GM18867 (cell line): ENCODE measurements at regions not wholly inside any gene's neighbourhood (a gene's known extent, or its start where the extent isn't known, plus 50 kb on each side); places are given as distances from the start of the nearest gene placed in this dataset.

Experiments used
- ATAC-seq: cut with Tn5 transposase; IDR thresholded peaks from one replicate; pipeline ENCODE4 v1.9.1; 2021; ENCODE audit warnings: mild to moderate bottlenecking, moderate library complexity; ENCODE audit not compliant: unreplicated experiment

GRCh38 chr5:30764704-30765103 lies 428.8 kb upstream of the CDH6 start:
- no peak for ATAC-seq

- ATAC-seq = no peak
Measured at GRCh38 chr5:30759731-30760130, 433.8 kb upstream of the CDH6 start.

DNA sequence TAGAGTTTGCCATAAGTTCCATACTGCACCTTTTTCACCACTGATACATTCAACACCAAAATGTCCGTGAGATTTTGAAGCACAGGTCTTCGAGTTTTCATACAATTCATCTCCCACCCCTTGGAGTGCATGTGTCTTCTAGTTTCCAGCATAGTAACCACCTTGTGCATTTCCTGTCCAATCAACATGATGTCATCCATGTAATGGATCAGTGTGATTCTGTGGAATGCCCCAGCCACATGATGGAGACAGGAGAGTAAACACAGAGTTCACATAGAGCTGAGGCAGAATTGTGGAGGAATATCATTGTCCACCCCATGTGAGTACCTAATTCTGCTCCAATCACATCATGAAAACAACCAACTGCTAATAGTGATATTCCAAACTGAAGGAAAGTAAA lies 441.5 kb upstream of the CDH6 start:
- ATAC-seq = no peak

GRCh38 chr5:30749971-30750370 lies 443.5 kb upstream of the CDH6 start:
- ATAC-seq = no peak

DNA sequence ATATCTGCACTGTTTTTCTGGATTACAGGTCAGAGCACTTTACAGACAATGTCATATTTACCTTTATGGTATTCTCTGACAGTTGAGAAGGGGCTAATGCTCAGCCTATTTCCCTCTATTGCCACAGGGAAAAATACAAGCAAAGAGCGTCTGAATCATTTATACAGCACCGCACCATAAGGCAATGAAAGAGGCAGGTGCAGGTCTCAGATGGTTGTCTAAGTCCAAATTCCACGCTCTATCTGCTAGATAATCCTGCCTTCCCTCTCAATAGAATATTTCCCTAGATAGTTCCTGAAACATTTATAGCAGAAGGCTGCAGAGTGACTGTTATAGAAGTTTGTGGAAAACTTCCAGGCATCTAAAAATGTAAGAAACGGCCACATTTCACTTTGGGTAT lies 446.1 kb upstream of the CDH6 start:
- ATAC-seq = no peak

GRCh38 chr5:30736669-30737068 lies 456.8 kb upstream of the CDH6 start:
- no peak for ATAC-seq

- ATAC-seq = no peak
Measured at GRCh38 chr5:30734118-30734517, 459.4 kb upstream of the CDH6 start.

DNA sequence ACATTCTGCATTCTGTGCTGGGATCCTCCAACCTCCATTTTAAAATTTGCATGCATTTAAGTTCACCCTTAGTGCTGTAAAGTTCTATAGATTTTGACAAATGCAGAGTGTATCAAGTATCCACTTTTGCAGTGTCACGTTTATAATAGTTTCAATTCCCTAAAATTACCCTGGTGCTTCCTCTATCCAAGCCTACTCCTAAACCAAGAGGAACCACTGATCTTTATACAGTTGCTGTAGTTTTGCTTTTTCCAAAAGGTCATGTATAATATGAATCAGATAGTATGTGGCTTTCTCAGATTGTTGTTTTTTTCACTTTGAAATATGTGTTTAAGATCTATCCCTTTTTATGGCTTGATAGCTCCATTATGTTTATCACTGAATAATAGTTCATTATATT lies 468.4 kb upstream of the CDH6 start:
- ATAC-seq = no peak

DNA sequence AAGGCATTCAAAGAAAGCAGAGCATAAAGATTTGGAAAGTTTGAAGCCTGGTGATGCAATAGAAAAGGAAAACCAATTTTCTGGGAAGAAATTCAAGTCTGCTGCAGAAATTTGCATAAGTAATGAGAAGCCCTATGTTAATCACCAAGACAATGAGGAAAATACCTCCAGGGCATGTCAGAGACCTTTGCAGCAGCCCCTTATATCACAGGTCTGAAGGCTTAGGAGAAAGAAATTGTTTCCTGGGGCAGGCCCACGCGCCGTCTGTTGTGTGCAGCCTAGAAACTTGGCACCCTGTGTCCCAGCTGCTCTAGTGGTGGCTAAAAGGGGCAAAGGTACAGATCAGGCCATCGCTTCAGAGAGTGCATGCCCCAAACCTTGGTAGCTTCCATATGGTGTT lies 495.3 kb upstream of the CDH6 start:
- ATAC-seq = no peak

DNA sequence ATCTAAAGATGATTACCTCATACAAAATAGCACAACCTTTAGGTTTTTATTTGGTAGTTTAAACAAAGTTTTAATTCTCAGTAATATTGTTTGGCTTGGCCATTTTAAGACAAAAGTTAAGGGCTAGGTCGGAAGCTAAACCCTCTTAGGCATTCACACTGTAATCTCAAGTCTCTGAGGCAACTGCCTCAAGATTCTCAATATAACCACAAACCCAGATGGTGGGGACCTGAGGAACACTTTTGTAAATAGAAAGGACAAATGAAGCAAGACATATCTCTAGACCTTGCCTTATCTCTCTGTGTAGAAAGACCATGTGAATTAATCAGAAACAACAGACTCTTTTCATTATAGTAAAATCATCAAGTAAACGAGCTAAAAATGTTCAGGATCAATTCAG lies 500.2 kb upstream of the CDH6 start:
- no peak for ATAC-seq

DNA sequence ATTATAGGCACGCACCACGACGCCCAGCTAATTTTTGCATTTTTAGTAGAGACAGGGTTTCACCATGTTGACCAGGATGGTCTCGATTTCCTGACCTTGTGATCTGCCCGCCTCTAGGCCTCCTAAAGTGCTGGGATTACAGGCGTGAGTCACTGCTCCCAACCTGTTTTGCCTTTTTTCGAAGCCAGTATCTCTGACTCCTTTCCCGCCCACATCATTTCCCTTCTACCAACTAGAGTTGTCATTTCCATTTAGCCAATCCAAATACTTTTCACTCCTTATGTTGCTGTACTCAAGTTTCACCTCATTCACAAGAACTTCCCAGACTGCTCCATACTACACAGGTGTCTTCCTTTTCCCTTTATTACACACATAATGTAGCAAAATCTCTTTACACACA lies 502.6 kb upstream of the CDH6 start:
- ATAC-seq = no peak

DNA sequence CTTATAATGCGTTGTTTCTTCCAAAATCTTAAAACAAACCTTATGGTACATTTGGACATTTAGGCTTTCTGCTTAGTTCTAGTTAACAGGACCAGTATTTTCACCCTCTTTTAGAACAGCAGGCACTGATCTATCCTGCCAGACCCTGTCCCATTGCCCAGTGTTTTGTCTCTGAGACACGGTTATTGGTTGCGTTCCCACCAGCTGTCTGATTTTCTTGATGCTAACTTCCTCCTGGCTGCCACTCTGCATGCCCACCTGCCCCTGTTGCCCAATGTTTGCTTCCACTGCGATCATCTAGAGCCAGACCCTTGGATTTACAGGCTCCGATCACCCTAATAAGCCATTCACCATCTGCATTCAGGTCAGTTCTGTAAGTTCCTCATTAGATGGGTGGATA lies 506.0 kb upstream of the CDH6 start:
- no peak for ATAC-seq

- ATAC-seq = no peak
Measured at GRCh38 chr5:30686530-30686929, 507.0 kb upstream of the CDH6 start.

- no peak for ATAC-seq
Measured at GRCh38 chr5:30676223-30676840, 517.2 kb upstream of the CDH6 start.

DNA sequence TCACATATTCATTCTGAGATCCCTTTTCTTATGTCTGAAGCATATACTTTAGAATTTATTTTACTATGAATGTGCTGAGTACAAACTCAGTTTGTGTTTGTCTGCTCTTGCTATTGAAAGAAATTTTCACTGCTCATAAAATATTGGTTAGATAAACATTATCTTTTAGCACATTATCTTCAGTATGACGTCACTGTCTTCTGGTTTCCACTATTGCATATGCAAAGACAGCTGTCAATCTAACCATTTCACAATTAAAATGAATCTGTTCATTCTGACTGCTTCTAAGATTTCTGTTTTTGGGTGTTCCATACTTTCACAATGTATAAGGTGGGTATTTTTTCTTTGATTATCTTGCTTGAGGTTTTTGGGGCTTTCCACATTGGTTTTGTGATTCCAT lies 526.2 kb upstream of the CDH6 start:
- no peak for ATAC-seq

DNA sequence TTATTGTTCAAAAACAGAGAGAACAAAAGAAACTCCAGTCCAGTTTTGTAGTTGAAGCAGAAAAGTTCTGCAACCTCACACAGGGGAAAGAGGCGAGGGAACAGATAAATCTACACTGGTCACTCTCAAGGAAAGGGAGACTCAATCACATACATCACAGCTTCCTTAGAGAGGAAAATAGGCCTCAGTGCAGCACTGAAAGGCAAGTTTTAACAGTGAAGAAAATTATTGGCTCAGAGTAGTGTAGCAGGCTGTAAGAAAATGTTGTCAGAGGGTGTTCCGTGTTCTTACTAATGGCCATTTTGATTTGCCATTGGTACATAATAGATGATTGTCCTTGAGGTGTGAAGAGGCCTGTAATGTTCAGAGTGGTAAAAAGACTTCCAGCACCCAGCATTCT lies 530.0 kb upstream of the CDH6 start:
- no peak for ATAC-seq

DNA sequence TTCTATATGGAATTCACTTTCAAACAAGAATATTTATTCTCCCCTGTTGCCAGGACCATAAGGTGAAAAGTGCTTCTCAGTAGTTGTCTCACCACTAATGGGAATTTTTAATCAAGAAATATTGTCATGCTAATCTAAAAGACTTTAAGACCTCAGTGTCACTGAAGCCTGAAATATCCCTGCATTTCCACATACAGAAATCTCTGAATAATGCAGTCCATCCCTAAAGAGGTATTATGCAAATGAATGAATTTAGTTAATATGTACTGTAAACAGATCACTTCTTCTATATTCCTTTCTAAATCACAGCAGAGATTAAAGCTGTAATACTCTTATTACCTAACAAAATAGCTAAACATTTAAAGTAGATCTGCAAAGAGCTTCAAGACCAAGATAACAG lies 531.1 kb upstream of the CDH6 start:
- no peak for ATAC-seq

DNA sequence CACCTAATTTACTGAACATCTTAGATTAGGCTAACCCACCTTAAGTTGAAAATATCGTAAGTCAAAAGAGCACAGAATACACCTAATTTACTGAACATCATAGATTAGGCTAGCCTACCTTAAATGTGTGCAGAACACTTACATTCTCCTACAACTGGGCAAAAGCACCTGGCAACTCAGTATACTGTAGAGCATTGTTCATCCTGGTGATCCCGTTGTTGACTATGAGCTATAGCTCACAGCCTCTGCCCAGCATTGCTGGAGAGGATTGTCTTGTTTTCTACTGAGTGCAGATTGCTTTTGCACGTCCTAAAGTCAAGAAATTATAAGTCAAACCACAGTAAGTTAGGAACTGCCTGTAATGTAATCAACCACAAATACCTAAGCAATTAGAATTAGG lies 531.8 kb upstream of the CDH6 start:
- ATAC-seq = no peak

GRCh38 chr5:30659417-30659816 lies 534.1 kb upstream of the CDH6 start:
- no peak for ATAC-seq

DNA sequence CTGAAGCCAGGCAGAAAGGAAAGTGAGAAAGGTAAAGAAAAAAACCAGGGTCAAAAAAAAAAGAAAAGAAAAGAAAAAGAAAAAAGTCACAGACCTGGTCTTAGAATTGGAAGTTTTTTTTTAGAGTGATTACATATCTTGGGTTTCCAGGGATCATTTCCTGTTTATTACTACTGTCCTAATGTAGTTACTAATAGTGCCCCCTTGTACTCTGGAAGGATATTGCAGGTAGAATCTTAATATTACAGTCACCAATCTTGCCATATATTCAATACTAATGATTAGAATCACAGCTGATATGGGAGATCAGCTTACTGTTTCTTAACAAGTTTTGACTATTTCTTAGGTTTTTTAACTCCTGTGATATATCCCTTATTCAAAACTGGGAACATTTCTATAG lies 543.2 kb upstream of the CDH6 start:
- ATAC-seq = no peak

- no peak for ATAC-seq
Measured at GRCh38 chr5:30638899-30639298, 554.6 kb upstream of the CDH6 start.

DNA sequence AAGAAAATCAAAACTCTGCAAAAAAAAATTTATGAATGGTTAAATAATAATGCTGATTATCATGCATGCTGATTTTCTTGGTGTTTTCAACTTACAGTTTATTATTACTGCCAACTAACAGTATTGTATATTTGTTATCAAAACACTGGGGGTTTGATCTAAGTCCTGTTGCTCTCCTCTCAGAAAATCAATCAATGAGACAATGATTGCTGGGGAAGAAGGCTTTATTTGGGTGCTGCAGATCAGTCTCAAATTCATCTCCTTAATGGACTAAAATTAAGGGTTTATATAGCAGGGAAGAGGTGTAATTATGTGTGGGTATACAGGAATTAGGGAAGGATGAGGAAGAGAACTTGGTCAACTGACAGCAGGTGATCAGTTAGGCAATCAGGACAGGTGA lies 565.5 kb upstream of the CDH6 start:
- ATAC-seq = no peak

DNA sequence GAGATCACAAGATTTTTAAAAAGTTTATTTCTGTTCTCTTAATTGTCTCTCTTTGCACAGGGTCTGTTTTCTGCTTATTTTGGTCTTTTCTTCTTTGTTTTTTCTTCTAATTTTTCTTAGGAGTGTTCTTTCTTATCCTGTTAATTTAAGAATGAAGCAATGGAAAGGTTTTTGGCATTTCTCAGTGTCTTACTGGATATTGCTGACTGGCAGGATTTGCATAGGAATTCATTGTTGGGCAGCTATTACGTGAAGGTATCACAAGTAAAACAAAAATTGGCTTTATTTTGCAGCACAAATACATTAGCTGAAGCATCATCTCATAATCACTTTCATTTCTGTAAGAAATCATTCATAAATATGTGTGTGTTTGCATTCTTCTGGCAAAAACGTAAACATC lies 566.9 kb upstream of the CDH6 start:
- no peak for ATAC-seq
